ENCODE measurements at regions not wholly inside any gene's neighbourhood (a gene's known extent, or its start where the extent isn't known, plus 50 kb on each side); places are given as distances from the start of the nearest gene placed in this dataset.
"Not testable (repeated sequence)": the region's sequence is repeated elsewhere in the genome, so short reads cannot be mapped to it uniquely, and the experiment has no call there.

DNA sequence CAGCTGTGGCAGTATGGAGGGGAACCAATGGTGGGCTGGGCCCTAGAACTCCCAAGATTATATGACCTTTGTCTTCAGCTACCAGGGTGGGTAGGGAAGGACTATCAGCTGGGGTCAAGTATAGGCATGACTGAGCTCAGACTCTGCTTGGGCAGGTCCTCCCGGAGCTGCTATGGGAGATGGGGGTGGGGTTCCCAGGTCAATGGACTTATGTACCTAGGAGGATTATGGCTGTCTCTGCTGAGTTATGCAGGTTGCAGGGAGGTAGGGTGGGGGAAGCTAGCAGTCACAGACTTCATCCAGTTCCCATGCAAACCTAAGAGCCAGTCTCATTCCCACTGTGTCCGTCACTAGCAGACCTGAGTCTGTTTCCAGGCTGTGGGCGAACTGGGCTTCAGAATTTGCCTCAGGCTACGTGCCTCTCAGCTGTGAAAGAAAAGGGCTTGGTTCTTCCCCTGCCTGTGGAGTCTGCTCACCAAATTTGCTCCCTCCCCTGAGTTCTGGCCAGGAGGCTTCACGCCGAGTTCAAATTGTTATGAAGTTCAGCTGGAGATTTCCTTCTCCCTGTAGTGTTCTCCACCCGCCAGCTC is 985.8 kb upstream of the NRXN1 start:
- DNase-seq (ENCODE audit: low read depth): no peak

DNA sequence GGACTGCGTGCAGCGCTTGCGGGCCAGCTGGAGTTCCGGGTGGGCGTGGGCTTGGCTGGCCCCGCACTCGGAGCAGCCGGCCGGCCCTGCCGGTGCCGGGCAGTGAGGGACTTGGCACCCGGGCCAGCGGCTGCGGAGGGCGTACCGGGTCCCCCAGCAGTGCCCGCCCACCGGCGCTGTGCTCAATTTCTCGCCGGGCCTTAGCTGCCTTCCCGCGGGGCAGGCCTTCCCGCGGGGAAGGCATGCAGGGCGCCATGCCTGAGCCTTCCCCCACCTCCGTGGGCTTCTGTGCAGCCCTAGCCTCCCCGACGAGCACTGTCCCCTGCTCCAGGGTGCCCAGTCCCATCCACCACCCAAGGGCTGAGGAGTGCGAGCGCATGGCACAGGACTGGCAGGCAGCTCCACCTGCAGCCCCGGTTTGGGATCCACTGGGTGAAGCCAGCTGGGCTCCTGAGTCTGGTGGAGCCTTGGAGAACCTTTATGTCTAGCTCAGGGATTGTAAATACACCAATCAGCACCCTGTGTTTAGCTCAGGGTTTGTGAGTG is 975.0 kb upstream of the NRXN1 start:
- not testable (repeated sequence) for DNase-seq (ENCODE audit: low read depth)

DNA sequence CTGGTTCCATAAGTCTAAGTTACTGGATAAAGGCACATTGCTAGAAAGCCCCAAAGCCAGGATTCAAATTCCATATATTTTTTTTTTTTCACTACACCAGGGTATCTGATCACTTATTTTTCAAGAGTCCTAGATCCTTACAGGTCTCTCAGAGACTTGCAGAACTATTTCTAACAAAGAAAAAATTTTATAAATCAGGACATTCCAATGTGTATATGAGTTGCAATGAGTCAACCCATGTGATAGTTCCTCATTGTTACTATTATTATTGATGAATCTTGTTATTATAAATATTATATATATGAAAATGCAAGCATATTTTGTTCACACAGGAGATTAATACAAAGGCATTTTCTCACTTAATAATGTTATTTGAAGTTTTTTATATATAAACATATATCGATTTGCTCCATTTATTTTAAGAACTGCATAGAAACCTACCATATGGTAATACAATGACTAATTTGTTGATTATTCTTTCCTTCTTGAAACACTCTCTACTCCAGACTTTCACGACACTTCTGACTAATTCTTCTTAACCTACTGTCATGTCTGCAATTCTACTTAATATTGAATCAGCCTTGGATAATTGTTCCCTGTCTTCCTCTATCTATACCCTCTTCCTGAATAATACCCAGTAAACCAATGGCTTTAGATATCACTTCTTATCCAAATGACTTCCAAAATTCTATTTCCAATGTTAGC is 968.4 kb upstream of the NRXN1 start:
- peak; percentile 7 for DNase-seq (ENCODE audit: low read depth)

DNA sequence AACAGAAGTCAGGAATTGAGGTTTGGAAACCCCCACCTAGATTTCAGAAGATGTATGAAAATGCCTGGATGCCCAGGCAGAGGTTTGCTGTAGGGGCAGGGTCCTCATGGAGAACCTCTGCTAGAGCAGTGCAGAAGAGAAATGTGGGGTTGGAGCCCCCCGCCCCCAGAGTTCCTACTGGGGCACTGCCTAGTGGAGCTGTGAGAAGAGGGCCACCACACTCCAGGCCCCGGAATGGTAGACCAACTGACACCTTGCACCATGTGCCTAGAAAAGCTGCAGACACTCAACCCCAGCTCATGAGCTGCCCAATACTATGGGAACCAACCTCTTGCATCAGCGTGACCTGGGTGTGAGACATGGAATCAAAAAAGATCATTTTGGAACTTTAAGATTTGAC is 967.0 kb upstream of the NRXN1 start:
- no peak for DNase-seq (ENCODE audit: low read depth)

DNA sequence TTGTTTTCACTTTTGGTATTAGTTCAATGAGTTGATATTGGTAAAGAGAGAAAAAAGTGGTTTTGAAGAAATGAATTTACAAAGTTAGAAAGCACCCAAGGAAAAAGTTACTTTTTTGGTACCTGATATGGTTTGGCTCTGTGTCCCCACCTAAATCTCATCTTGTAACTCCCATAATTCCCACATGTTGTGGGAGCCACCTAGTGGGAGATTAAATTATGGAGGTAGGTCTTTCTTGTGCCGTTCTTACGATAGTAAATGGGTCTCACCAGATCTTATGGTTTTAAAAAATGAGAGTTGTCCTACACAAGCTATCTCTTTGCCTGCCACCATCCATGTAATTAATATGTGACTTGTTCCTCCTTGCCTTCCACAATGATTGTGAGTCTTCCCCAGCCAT is 965.6 kb upstream of the NRXN1 start:
- DNase-seq (ENCODE audit: low read depth): no peak

DNA sequence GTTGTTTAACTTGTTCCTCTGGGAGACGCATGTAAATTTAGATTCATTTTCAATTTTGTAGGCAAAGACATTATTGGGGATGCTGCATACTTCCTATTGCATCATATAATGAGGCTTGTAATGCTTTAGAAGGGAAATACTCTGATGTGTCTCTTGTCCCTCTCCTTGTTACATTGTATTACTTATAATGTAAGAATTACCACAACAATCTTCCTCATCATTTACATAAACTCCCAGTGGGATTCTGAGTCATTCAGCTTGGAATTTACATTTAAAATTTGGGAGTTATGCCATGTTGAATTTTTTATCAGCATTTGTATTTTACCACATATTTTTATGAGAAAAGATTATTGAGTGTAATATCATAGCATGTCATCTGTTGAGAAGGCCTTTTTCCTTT is 963.4 kb upstream of the NRXN1 start:
- peak; percentile 23 for DNase-seq (ENCODE audit: low read depth)

DNA sequence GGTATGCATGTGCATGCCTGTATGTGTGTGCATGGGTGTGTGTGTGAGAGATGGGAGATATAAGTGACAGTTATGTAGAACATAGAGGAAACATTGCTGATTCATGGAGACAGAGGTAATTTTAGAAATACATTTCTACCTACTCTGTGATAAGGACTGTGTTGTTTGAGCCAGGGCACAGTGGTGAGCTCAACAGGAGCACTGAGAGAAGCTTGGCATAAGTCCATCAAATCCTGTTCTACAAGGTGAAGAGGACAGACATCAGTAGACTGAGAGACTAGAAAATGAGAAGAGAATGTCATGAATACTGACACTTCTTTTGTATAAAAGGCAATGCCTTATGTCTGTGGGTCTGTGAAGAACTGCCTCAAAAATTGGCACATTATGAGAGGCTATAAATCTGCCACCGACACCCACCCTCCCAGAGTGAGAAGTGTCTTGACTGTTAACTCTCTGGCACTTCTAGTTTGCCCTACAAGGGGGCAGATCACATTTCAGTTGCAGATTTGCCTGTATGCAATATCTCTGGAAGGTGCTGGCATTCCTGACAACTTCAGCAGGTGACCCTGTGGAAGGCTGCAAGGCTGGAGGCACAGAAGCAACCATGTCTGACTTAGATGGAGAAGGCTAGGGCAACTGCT is 962.3 kb upstream of the NRXN1 start:
- no peak for DNase-seq (ENCODE audit: low read depth)

DNA sequence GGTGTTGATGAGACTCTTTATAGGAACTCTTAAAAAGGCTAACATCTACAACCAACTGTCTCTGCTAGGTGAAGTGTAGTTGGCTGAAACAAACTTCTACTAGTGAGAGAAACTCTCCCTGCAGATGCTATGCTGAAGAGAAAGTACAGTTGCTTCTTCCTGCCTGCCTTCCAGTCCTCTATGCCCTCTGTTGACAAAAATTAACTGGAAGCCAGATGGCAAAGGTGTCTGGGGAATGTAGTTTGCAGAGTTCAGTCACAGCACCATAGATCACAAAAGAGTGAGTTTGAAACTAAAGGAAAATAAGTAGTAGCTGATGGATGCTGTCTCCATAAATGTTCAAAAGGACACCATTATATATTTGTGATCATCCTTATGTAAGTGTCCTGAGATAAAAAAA is 958.8 kb upstream of the NRXN1 start:
- DNase-seq (ENCODE audit: low read depth): no peak

DNA sequence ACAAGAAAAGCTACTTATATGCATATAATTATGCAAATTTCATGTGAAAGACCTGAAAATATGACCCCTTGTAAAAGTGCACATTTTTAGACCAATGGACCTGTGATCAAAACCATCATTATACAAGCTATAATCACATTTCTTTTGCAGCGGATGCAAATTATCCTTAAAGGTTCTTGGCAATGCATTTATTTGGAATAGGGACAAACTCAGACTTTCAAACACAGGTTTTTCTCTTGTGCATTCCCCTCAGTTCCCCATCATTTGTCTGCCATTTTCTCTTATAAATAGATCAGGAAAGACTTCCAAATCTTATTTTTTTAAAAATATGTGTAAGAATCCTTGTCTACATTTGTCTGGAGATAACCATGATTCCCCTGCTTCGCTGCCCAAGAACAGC is 954.2 kb upstream of the NRXN1 start:
- DNase-seq (ENCODE audit: low read depth): no peak

DNA sequence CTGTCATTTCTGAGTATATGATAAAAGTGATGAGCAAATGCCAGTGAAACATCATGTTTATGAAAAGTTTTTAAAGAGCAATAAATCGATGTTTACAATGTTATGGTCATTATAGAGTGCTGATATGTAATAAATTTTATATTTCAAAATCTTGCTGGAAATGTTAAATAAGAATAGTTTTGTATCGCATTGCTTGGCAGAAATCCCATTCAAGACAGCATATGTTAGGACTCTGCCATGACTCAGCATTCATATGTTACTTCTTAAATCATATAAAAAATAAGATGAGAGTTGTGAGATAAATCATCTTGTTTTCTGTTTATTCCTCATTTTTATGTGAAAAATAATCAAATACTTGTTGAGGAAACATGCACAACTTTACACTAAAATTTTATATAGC is 949.9 kb upstream of the NRXN1 start:
- no peak for DNase-seq (ENCODE audit: low read depth)

DNA sequence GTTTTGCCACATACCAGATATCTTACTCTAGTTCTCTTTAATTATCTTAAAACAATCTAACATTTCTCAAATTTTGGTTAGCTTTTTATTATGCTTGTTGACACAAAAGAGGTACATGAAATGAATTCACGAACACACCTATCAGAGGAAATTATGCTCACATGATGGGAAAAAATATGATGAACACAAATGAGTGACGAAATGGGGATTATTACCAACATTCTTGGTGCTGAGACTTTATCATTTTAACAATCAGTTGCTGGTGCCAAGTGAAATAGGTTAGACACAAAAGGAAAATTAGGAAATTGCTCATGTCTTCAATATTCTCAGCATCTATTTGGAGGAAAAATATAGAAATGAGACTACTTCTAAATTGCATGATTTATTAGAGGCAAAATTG is 944.7 kb upstream of the NRXN1 start:
- DNase-seq (ENCODE audit: low read depth): no peak

DNA sequence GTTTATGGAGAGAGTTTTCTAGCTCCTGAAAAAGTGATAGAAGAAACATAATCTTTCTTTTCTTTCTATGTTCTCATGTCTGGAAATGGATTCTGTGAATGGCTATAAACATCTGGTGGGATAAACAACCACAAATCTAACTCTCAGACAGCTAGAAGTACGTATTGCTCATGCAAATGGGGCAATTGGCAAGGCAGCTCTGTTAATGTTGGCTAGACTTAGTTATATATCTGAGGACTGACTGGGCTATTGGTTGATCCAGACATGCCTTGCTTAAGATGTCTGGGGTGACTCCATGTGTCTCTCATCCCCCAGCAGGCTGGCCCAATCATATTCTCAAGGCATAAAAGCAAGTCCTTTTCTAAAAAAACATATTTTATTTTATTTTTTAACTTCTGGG is 939.2 kb upstream of the NRXN1 start:
- DNase-seq (ENCODE audit: low read depth): no peak

DNA sequence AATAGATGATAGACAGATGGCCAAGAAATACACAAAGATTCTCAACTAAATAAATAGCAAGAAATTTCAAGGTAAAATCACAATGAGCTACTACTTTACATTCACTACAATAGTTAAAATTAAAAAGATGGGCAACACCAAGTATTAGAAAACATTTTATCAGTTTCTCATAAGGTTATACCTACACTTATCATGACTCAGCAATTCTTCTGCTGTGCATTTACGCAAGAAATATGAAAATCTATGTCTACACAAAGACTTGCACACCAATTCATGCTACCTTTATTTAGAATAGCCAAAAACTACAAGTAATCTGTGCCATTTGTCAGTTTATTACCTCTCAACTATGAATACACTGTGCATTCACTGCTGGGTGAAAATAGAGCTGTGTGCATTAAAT is 937.4 kb upstream of the NRXN1 start:
- no peak for DNase-seq (ENCODE audit: low read depth)

DNA sequence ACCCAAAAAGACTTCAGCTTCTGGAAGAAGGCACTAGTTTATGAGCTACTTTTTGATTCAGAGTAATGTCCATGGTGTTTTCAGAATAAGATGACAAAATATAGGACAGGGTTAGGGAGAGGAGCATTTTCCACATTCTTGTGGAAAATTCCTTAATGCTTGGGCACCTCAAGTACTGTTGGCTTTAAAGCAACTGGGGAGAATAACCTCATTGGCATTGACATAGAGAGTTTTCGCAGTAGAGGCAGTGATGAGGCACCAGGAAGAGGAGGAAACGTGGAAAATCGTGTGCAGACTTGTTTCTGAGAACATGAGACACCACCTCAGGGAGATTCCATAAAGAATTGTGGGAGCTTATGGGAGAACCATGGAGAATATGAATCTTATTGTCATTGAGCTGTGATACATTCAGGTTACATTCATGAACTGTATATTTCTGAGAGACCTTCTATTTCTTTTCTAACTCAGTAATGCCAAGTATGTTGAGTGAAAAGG is 929.0 kb upstream of the NRXN1 start:
- DNase-seq (ENCODE audit: low read depth): no peak

DNA sequence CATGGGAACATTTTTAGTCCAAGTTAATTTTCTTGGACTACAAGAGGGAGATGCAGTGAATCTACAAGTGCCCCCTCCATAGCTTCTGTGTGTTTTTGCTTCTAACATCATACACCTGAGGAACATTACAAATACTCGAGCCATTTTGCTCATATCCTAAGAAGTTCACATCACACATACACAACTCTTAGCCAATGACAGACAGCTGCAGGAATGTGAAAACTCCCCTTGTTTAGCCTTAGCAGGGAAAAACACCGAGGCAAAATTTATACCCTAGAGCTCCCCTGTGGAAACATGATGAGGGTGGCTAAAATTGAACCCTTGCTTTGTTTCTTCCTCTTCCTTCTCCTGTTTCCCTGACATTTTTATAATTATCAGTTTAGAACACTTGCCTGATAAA is 928.3 kb upstream of the NRXN1 start:
- DNase-seq (ENCODE audit: low read depth): no peak

DNA sequence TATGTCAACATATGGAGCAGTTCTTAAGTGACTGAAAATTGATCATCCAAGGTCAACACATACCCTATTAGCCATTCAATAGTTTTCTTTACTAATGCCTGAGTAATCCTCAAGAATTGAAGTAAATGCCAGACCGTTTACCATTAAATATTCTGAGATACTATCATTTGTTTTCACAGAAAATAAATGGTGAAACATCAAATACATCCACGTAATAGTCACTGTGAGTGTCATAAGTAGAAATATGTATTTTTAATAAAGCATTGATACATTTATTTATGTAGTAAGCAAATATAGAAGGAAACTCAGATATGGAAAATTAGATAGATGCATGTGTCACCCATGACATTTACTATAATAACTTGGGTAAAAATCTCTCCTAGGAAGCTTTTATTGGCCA is 927.8 kb upstream of the NRXN1 start:
- DNase-seq (ENCODE audit: low read depth): no peak

DNA sequence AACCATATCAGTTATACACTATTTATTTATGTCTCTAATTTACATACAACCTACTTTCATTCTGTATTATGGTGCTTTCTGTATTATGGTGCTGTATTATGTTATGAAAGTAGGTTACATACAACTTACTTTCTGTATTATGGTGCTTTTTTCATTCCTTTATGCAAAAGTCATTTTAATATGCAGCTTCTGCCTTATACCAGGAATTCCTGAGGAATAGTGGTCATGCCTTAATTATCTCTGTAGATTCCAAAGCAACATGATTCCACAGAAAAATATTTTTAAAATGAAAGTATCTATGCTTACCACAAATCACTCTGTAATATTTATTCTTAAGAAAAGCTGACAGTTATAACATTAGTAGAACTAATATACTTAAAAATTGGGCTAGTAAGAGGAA is 922.0 kb upstream of the NRXN1 start:
- DNase-seq (ENCODE audit: low read depth): no peak

DNA sequence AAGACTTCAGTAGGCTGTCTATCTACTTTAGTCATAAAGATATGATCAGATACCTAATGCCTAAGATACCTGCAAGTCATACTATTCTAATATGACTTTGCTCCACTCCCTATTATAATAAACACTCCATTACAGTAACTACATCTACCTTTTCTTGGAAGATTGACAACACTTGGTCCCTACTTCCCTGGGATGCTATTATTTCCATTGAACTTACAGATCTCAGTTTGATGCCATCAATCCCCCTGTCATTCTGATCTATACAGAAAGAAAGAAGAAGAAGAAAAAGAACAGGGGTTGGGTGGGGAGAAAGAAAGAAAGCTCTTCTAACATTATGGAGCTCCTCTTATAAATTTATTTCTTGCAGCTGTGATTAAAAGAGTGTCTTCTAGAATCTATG is 889.1 kb upstream of the NRXN1 start:
- no peak for DNase-seq (ENCODE audit: low read depth)

DNA sequence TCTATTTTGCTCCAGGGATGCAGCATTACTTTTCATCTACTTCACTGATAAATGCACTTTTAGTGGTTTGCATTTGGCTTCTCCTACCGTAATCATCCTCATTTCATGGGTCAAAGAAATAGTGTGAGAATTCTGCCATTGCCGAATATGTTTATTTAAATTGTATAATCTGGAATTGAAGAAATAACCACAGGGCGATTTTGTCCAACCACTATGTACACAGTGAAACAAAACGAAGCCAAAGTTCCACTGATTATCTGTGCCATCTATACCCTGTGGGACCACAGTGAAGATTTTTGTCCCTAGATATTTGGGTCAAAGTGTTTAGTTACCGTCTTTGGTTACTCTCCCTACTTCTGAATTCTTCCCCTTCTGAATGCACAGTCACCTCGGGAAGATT is 888.6 kb upstream of the NRXN1 start:
- no peak for DNase-seq (ENCODE audit: low read depth)

DNA sequence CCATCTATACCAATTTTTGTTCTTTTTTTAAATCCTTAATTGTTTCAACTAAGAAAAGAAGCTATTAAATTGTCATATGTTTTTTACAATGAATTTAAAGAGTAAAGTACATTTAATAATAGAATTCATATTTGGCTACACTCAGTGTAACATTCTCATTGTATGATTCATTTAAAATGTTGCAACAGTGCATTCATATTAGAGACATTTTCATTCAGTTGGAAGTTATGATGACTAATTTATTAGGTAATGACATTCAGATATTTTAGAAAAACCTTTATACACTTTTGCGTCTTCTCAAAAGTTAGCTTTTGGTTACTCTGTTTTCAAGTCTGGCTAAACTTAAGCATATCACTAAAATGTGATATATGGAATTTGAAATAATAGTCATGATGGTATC is 887.5 kb upstream of the NRXN1 start:
- DNase-seq (ENCODE audit: low read depth): peak; percentile 1

DNA sequence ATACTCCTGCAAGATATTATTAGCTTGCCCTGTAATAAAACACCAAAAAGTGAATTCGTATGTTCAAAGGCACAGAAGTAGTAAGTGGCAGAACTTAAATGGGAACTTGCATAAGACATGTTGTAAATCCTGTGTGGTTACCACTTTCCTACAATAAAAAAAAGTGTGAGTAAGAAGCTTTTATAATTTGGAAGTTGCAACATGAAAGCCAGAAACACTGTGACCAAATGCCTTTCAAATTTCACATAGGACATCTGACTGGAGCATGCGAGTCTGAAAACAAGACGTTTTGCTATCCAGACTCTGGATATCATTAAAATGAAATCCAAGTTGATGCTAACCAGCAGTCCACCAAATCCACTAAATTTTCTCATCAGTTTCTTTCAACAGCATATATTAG is 886.2 kb upstream of the NRXN1 start:
- no peak for DNase-seq (ENCODE audit: low read depth)

DNA sequence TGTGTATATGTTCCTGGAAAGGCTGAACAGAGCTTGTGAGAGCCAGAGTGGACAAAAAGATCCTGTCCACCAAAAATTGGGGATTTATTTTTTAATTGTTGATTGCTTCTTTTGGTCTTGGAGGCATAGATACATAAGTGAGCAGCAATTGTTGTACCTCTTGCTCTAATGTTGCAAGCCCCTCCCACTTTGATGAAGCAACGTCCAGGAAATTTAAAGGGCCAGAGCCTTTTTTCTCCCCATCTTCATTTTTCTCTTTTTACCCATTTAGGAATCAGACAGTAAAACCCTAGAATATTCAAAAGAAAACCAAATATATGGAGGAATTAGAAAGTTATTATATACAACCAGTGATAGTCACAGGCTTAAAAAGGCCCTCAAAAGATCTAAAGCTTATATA is 871.8 kb upstream of the NRXN1 start:
- DNase-seq (ENCODE audit: low read depth): no peak

DNA sequence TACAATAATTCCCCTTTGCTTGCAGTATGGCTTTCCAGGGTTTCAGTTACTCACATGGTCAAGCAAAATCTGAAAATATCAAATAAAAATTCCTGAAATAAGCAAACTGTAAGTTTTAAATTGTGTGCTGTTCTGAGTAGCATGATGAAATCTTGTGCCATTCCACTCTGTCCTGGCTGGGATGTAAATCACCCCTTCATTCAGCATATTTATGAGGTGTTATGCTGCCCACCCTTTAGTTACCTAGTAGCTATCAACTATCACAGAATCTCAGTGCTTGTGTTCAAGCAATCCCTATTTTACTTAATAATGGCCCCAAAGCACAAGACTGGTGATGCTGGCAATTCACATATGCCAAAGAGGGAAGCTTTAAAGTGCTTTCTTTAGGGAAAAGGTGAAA is 867.7 kb upstream of the NRXN1 start:
- no peak for DNase-seq (ENCODE audit: low read depth)

Data from ELR (cell line).